Spleen (tissue), 7 donors: ENCODE measurements at regions not wholly inside any gene's neighbourhood (a gene's known extent, or its start where the extent isn't known, plus 50 kb on each side); places are given as distances from the start of the nearest gene placed in this dataset.

Experiments
- POLR2A ChIP-seq, 3 donors: fragments of 450-650 bp; IDR thresholded peaks; one replicate each; pipeline ENCODE4 v1.5.1; 2017; ENCODE audit warnings: antibody characterized with exemption in 3 of 3, mild to moderate bottlenecking in 1 of 3
- POLR2AphosphoS5 ChIP-seq, 3 donors: sonication (generic); formaldehyde crosslinking; IDR thresholded peaks; one replicate each; pipeline ENCODE4 v1.5.1; 2017; ENCODE audit warnings: antibody characterized with exemption in 3 of 3
- TF ChIP-seq, protein P1 (sequence below), 11 experiments: fragments of 200-600 bp in 7 of 11; fragments of 450-650 bp in 4 of 11; sonication (generic) in 4 of 11; IDR thresholded peaks in 8 of 11; conservative IDR thresholded peaks in 3 of 11; 1 replicate in 7 of 11; 2 replicates in 4 of 11; pipeline versions ENCODE4 v1.4.0 to v1.8.0; 2016 to 2021; ENCODE audit warnings: antibody characterized with exemption in 11 of 11, inconsistent platforms in 4 of 11, mild to moderate bottlenecking in 1 of 11
- donor health status: DM: no; HTN: no; CAD: no; lungs with moderate emphysema.
- donor health status: DM: no; HTN: no; CAD: no.
- donor health status: DM: no; HTN: no; CAD: no.

DNA sequence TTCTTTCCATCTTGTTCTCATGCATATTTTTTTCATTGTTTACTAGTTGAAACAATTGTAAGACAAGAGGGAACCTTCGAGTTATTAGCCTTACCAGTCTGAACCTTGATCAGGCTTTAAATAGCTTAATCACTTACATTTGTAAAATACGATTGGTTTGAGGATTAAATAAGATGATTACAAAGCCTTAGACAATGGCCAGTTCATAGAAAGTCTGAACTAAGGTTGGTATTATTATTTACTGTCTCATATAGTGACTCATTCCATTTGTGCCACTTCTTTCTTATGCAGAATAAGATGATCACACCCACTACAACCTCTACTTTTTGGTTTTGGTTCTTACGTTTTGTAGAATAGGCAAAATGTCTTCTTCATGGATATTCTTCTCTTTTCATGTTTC lies 94.1 kb downstream of the RPE65 start:
- TF ChIP-seq, protein P1, sequence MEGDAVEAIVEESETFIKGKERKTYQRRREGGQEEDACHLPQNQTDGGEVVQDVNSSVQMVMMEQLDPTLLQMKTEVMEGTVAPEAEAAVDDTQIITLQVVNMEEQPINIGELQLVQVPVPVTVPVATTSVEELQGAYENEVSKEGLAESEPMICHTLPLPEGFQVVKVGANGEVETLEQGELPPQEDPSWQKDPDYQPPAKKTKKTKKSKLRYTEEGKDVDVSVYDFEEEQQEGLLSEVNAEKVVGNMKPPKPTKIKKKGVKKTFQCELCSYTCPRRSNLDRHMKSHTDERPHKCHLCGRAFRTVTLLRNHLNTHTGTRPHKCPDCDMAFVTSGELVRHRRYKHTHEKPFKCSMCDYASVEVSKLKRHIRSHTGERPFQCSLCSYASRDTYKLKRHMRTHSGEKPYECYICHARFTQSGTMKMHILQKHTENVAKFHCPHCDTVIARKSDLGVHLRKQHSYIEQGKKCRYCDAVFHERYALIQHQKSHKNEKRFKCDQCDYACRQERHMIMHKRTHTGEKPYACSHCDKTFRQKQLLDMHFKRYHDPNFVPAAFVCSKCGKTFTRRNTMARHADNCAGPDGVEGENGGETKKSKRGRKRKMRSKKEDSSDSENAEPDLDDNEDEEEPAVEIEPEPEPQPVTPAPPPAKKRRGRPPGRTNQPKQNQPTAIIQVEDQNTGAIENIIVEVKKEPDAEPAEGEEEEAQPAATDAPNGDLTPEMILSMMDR (IDR thresholded peaks at IDR 0.05 in 8 of 11, conservative IDR thresholded peaks at IDR 0.05 in 3 of 11) = no peak
- no peak for TF ChIP-seq POLR2A (IDR thresholded peaks at IDR 0.05)
- no peak for TF ChIP-seq POLR2AphosphoS5 (IDR thresholded peaks at IDR 0.05)
